GM12872 (cell line): ENCODE measurements at regions not wholly inside any gene's neighbourhood (a gene's known extent, or its start where the extent isn't known, plus 50 kb on each side); places are given as distances from the start of the nearest gene placed in this dataset.

Source experiments
- CTCF ChIP-seq: IDR thresholded peaks from 3 replicates; pipeline ENCODE4 v1.5.1; 2011; ENCODE audit warnings: low read depth, mild to moderate bottlenecking, low read length, moderate library complexity; ENCODE audit not compliant: insufficient read depth

GRCh38 chr16:54715011-54715410 is 215.7 kb upstream of the IRX5 start:
- TF ChIP-seq CTCF, result no peak

- no peak for TF ChIP-seq CTCF
These were observed 217.8 kb upstream of the IRX5 start for GRCh38 chr16:54712866-54713265.

- no peak for TF ChIP-seq CTCF
These were observed 222.9 kb upstream of the IRX5 start for GRCh38 chr16:54707813-54708212.

GRCh38 chr16:54706406-54706805 is 224.3 kb upstream of the IRX5 start:
- no peak for TF ChIP-seq CTCF

GRCh38 chr16:54703339-54703738 is 227.3 kb upstream of the IRX5 start:
- TF ChIP-seq CTCF, result no peak

GRCh38 chr16:54699656-54700055 is 231.0 kb upstream of the IRX5 start:
- no peak for TF ChIP-seq CTCF

- TF ChIP-seq CTCF, result no peak
These were observed 233.0 kb upstream of the IRX5 start for GRCh38 chr16:54697677-54698076.

- TF ChIP-seq CTCF, result no peak
These were observed 233.7 kb upstream of the IRX5 start for GRCh38 chr16:54696970-54697369.
